HCT116 (cell line): ENCODE measurements at regions not wholly inside any gene's neighbourhood (a gene's known extent, or its start where the extent isn't known, plus 50 kb on each side); places are given as distances from the start of the nearest gene placed in this dataset.

ENCODE experiments used
- CBX3 ChIP-seq: IDR thresholded peaks from 2 replicates; pipeline ENCODE4 v1.6.1; 2012; ENCODE audit warnings: low read depth
- CEBPB ChIP-seq: IDR thresholded peaks from 2 replicates; pipeline ENCODE4 v1.6.1; 2012; ENCODE audit warnings: low read depth
- EZH2 ChIP-seq: fragments of 200-600 bp; sonication (generic); IDR thresholded peaks from 2 replicates; pipeline ENCODE4 v1.6.1; 2017; ENCODE audit warnings: antibody characterized with exemption, mixed run types
- POLR2A ChIP-seq: IDR thresholded peaks from 2 replicates; pipeline ENCODE4 v1.7.0; 2011; ENCODE audit warnings: borderline replicate concordance; ENCODE audit not compliant: insufficient read depth, insufficient read length; ENCODE audit errors: extremely low read depth
- RAD21 ChIP-seq: IDR thresholded peaks from 2 replicates; pipeline ENCODE4 v1.6.1; 2012; ENCODE audit warnings: low read depth, mild to moderate bottlenecking
- SIN3A ChIP-seq: IDR thresholded peaks from 2 replicates; pipeline ENCODE4 v1.6.1; 2012; ENCODE audit warnings: low read depth
- SRF ChIP-seq: IDR thresholded peaks from 2 replicates; pipeline ENCODE4 v1.6.1; 2012; ENCODE audit warnings: low read depth
- TCF7L2 ChIP-seq: IDR thresholded peaks from 2 replicates; pipeline ENCODE4 v1.7.0; 2011; ENCODE audit warnings: borderline replicate concordance, inconsistent platforms; ENCODE audit not compliant: insufficient read depth, insufficient read length; ENCODE audit errors: extremely low read depth
- ZFX ChIP-seq: fragments of 450-650 bp; IDR thresholded peaks from 2 replicates; pipeline ENCODE4 v1.6.1; 2017
- ZNF274 ChIP-seq: fragments of 200-500 bp; sonication (Bioruptor generic); IDR thresholded peaks from 2 replicates; pipeline ENCODE4 v1.6.1; 2014; ENCODE audit warnings: mild to moderate bottlenecking, low read depth, low read length, inconsistent platforms
- TF ChIP-seq, protein P1 (sequence below), 3 experiments: fragments of 200-600 bp in 1 of 3; sonication (generic) in 1 of 3; IDR thresholded peaks in 2 of 3; conservative IDR thresholded peaks in 1 of 3; 2 replicates each; pipeline ENCODE4 v1.5.1; 2012 to 2017; ENCODE audit warnings: low read depth in 2 of 3, low read length in 2 of 3, antibody characterized with exemption in 1 of 3, borderline replicate concordance in 1 of 3, control low read depth in 1 of 3, mild to moderate bottlenecking in 1 of 3, mixed read lengths in 1 of 3, mixed run types in 1 of 3, moderate library complexity in 1 of 3; ENCODE audit not compliant: insufficient read depth in 1 of 3
- TF ChIP-seq, protein P2 (sequence below): IDR thresholded peaks from 2 replicates; pipeline ENCODE4 v1.6.1; 2012

DNA sequence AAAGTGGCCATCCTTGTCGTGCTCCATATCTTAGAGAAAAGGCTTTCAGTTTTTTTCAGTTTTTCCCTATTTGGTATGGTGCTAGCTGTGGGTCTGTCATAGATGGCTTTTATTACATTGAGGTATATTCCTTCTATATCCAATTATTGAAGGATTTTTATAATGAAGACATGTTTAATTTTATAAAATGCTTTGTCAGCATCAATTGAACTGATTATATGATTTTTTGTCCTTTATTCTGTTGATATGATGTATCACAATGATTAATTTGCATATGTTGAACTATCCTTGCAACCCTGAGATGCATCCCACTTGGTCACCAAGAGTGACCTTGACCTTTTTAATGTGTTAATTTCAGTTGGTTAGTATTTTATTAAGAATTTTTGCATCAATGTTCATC, 55.1 kb upstream of the VGLL2 start:
- TF ChIP-seq, protein P1, sequence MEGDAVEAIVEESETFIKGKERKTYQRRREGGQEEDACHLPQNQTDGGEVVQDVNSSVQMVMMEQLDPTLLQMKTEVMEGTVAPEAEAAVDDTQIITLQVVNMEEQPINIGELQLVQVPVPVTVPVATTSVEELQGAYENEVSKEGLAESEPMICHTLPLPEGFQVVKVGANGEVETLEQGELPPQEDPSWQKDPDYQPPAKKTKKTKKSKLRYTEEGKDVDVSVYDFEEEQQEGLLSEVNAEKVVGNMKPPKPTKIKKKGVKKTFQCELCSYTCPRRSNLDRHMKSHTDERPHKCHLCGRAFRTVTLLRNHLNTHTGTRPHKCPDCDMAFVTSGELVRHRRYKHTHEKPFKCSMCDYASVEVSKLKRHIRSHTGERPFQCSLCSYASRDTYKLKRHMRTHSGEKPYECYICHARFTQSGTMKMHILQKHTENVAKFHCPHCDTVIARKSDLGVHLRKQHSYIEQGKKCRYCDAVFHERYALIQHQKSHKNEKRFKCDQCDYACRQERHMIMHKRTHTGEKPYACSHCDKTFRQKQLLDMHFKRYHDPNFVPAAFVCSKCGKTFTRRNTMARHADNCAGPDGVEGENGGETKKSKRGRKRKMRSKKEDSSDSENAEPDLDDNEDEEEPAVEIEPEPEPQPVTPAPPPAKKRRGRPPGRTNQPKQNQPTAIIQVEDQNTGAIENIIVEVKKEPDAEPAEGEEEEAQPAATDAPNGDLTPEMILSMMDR (IDR thresholded peaks at IDR 0.05 in 2 of 3, conservative IDR thresholded peaks at IDR 0.05 in 1 of 3; ENCODE audit: borderline replicate concordance in 1 of 3, insufficient read depth in 1 of 3, low read depth in 2 of 3, low read length in 2 of 3), result no peak
- TF ChIP-seq, protein P2, sequence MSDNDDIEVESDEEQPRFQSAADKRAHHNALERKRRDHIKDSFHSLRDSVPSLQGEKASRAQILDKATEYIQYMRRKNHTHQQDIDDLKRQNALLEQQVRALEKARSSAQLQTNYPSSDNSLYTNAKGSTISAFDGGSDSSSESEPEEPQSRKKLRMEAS, result no peak
- TF ChIP-seq EZH2 (no peak), TCF7L2 (no peak), CEBPB (no peak), ZFX (no peak), RAD21 (no peak), SRF (no peak), CBX3 (no peak), SIN3A (no peak), ZNF274 (no peak), POLR2A (no peak)
